Hematopoietic multipotent progenitor cell treated with erythropoietin and hydrocortisone succinate and interleukin-3 and kit ligand, for 4 days (in vitro differentiated cells): ENCODE measurements at regions not wholly inside any gene's neighbourhood (a gene's known extent, or its start where the extent isn't known, plus 50 kb on each side); places are given as distances from the start of the nearest gene placed in this dataset.
"Not testable (repeated sequence)": the region's sequence is repeated elsewhere in the genome, so short reads cannot be mapped to it uniquely, and the experiment has no call there.

Source experiments
- DNase-seq: peaks from one replicate; pipeline ENCODE4 v3.0.0-alpha.2; 2015

DNA sequence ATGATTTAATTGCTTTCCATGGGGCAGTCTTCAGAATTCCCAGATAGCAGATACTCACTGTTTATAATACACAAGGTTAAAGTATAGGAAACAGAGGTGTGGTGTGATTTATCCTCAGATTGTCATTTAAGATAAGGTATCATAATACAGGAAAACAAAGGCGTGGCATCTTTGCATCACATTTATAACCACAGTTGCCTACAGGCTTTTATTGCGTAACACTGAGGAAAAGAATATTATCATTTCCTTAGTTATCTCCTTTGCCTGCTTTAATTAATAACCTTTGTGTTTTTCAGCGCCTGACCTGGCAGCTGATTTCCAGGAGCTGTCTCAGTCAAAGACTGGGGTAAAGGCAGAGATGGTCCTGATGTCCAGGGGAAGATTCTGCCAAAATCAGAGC is 68.8 kb downstream of the SSX7 start:
- DNase-seq: no peak

DNA sequence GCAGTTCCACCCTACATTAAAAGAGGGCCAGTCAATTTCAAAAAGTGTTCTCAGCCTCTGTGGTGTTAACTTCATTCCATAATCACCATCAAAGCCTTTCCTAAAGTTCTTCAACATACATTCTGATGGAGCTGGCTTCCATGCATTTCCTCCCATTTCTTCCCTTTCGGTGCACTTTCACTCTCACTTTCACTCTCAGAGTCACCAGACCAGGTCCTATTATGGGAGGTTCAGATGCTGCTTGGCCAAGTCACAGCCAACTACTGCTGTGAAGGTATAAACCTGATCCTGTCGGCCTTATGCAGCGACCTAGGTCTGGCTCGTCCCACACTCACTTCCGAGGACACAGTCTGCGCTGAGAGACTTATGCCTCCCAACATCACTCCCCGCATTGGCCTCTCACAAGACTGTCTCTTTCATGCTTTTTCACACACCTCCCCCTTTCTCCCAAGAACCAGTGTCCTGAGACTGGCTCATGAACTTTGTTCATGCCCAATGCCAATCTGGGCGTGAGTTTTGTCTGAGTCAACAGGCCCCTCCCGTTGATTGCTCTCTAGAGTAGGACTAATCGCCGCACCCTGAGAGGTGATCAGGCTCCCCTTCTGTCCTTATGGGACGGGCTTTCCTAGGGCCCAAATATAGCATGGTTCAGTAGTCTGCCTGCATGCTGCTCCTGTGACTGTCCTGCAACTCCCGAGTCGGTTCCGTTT is 60.8 kb upstream of the XAGE1B start:
- DNase-seq: no peak

DNA sequence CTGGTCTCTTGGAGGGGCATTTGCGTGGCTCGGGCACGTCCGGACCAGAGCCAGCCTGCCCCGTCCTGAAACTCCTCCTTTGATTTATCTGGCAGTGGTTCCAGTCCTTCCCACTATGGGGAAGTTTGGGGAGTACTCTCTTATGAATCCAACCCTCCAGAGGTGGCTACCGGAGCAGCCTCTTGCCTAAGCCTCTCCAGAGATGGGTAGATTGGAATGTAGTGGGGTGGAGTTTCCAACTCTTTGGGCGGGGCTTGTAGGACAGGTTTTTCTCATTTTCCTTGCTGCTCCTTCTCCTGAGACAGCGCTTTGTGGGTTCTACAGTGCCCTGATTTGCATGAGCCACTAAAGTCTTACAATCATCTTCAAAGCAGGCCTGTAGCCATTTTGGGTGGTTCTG is 60.1 kb upstream of the XAGE1B start:
- no peak for DNase-seq

DNA sequence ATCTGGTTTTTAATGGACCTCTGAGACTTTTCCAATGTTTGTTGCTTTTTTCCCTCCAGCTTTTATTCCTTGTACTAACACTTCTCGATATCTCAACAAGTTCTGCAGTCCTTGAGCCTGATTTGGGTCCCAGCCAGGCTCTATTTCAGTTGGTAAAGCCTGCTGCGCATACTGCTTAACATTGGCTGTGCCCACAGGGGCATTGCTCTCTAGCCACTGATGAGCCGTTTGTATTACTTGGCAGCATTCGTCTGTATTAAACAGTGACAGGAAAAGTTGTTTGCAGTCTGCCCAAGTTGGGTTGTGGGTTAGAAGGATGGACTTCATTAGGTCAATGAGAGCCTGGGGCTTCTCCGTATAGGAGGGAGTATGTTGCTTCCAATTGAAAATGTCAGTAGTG is 59.6 kb upstream of the XAGE1B start:
- no peak for DNase-seq

DNA sequence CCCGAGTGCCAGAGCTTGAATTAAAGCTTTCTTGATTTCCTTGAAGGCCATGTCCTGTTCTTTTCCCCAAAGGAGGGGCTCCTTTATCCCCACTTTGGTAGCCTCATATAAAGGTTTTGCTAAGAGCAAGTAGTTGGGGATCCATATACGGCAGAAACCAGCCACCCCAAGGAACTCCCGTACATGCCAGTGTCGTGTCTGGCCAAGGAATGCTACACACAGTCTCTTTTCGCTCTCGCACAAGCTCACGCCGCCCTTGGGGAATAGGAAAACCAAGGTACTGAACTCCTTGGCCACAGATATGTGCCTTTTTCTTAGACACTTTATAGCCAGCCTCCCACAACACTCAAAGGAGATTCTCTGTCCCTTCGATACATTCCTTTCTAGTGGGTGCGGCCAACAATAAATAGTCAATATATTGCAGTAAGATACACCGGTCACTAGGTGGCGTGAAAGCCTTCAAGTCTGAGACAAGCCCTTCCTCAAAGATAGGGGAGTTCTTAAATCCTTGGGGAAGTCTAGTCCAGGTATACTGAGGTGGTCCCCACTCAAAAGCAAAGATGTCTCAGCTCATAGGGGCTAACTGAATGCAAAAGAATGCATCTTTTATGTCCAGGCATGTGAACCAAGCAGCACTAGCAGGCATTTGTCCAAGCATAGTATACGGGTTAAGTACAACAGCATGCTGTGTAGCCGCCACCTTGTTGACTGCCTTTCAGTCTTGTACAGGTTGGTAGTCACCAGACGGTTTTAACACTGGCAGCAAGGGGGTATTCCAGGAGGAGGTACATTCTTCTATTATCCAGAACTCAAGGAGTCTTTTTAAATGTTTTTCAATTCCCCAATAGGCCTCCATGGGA is 57.8 kb upstream of the XAGE1B start:
- DNase-seq: peak; percentile 74

DNA sequence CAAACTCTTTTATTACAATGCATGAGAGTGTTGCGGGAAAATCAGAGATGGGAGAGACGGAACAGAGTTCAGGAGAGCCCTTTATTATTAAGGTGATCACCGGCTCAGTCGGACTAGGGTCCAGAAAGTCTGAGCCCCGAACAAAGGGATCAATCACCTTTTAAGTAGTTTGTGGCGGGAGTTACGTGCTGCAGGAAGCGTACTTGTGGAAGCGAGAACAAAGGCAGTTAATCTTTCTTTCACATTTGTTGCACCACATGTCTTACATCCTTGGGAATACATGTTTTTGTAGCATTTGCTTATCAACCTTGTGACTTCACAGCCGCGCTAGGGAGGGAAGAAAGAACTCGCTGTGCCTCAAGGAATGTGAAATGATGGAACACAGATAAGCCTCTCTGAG is 51.3 kb upstream of the XAGE1B start:
- not testable (repeated sequence) for DNase-seq
